Osteoblast (primary cell): ENCODE measurements at regions not wholly inside any gene's neighbourhood (a gene's known extent, or its start where the extent isn't known, plus 50 kb on each side); places are given as distances from the start of the nearest gene placed in this dataset.

ENCODE experiments used
- DNase-seq: peaks from one replicate; pipeline ENCODE4 v3.0.0; 2011; ENCODE audit warnings: low spot score, mixed read lengths; ENCODE audit not compliant: insufficient read length; ENCODE audit errors: missing footprints
- H2AFZ ChIP-seq: 2 replicates; pipeline ENCODE4 v1.6.0; 2011; ENCODE audit warnings: mild to moderate bottlenecking, low read length
- H3K27ac ChIP-seq: 2 replicates; pipeline ENCODE4 v1.5.1; 2011; ENCODE audit warnings: mild to moderate bottlenecking, low read depth, low read length, moderate library complexity
- H3K27me3 ChIP-seq: 2 replicates; pipeline ENCODE4 v1.6.0; 2012; ENCODE audit warnings: mild to moderate bottlenecking, control low read depth, inconsistent platforms, low read length, moderate library complexity; ENCODE audit not compliant: insufficient read depth
- H3K36me3 ChIP-seq: 2 replicates; pipeline ENCODE4 v1.5.1; 2011; ENCODE audit warnings: mild to moderate bottlenecking, low read length, control low read depth, moderate library complexity; ENCODE audit not compliant: insufficient read depth
- H3K4me1 ChIP-seq: 2 replicates; pipeline ENCODE4 v1.5.1; 2011; ENCODE audit warnings: mild to moderate bottlenecking, low read length, control low read depth, moderate library complexity; ENCODE audit not compliant: insufficient read depth
- H3K4me2 ChIP-seq: 2 replicates; pipeline ENCODE4 v1.6.0; 2011; ENCODE audit warnings: mild to moderate bottlenecking, low read length; ENCODE audit not compliant: insufficient read depth
- H3K4me3 ChIP-seq: fragments of 200-600 bp; sonication (generic); 3 replicates; pipeline ENCODE4 v1.5.1; 2012; ENCODE audit warnings: mild to moderate bottlenecking, low read length, inconsistent platforms; ENCODE audit not compliant: insufficient read depth
- H3K79me2 ChIP-seq: 2 replicates; pipeline ENCODE4 v1.6.0; 2012; ENCODE audit warnings: mild to moderate bottlenecking, low read length, control low read depth, inconsistent platforms; ENCODE audit not compliant: insufficient read depth
- H3K9me3 ChIP-seq: 2 replicates; pipeline ENCODE4 v1.5.1; 2011; ENCODE audit warnings: low read depth, low read length, control low read depth
- H4K20me1 ChIP-seq: 2 replicates; pipeline ENCODE4 v1.6.0; 2012; ENCODE audit warnings: mild to moderate bottlenecking, low read length, control low read depth; ENCODE audit not compliant: insufficient read depth
- CTCF ChIP-seq: IDR thresholded peaks from 2 replicates; pipeline ENCODE4 v1.5.1; 2011; ENCODE audit warnings: mild to moderate bottlenecking, low read depth, low read length, moderate library complexity; ENCODE audit errors: extremely low read depth

- no peak overlapping the region for H3K4me3 ChIP-seq
- H3K9me3 ChIP-seq: peaks cover 4% of the 10 kb centered on the region
- no peaks in the 10 kb centered on the region for H3K36me3 ChIP-seq
- H3K4me2 ChIP-seq: no peak overlapping the region
- no peaks in the 10 kb centered on the region for H3K4me1 ChIP-seq
- H3K27ac ChIP-seq: no peak overlapping the region
- H4K20me1 ChIP-seq: no peaks in the 10 kb centered on the region
- no peaks in the 10 kb centered on the region for H3K79me2 ChIP-seq
- no peak overlapping the region for H2AFZ ChIP-seq
- H3K27me3 ChIP-seq: no peaks in the 10 kb centered on the region
- no peak for DNase-seq
- TF ChIP-seq CTCF: no peak
Measured at GRCh38 chr12:60415351-60415750, 819.5 kb downstream of the SLC16A7 start.

GRCh38 chr12:60419986-60420385 lies 824.2 kb downstream of the SLC16A7 start:
- Histone ChIP-seq H3K27me3 (no peaks in the 10 kb centered on the region), H3K27ac (no peak overlapping the region), H4K20me1 (no peaks in the 10 kb centered on the region), H2AFZ (no peak overlapping the region), H3K9me3 (peaks cover 6% of the 10 kb centered on the region), H3K36me3 (no peaks in the 10 kb centered on the region), H3K4me3 (no peak overlapping the region), H3K79me2 (no peaks in the 10 kb centered on the region), H3K4me2 (no peak overlapping the region), H3K4me1 (no peaks in the 10 kb centered on the region)
- DNase-seq: no peak
- TF ChIP-seq CTCF: no peak

GRCh38 chr12:60421741-60422140 lies 825.9 kb downstream of the SLC16A7 start:
- DNase-seq: no peak
- H3K4me2 ChIP-seq: no peak overlapping the region
- H3K9me3 ChIP-seq: peaks cover 3% of the 10 kb centered on the region
- no peak overlapping the region for H3K27ac ChIP-seq
- no peak for TF ChIP-seq CTCF
- H3K27me3 ChIP-seq: no peaks in the 10 kb centered on the region
- no peaks in the 10 kb centered on the region for H4K20me1 ChIP-seq
- no peak overlapping the region for H2AFZ ChIP-seq
- H3K36me3 ChIP-seq: no peaks in the 10 kb centered on the region
- no peaks in the 10 kb centered on the region for H3K4me1 ChIP-seq
- no peak overlapping the region for H3K4me3 ChIP-seq
- H3K79me2 ChIP-seq: no peaks in the 10 kb centered on the region

GRCh38 chr12:60437297-60437696 lies 841.5 kb downstream of the SLC16A7 start:
- Histone ChIP-seq H4K20me1 (no peaks in the 10 kb centered on the region), H3K4me2 (no peak overlapping the region), H3K4me3 (no peak overlapping the region), H3K9me3 (no peaks in the 10 kb centered on the region), H3K4me1 (no peaks in the 10 kb centered on the region), H3K79me2 (no peaks in the 10 kb centered on the region), H3K27ac (no peak overlapping the region), H3K36me3 (no peaks in the 10 kb centered on the region), H3K27me3 (no peaks in the 10 kb centered on the region), H2AFZ (no peak overlapping the region)
- no peak for DNase-seq
- TF ChIP-seq CTCF: no peak
